Left forelimb (tissue), 1 donor: ENCODE measurements at regions not wholly inside any gene's neighbourhood (a gene's known extent, or its start where the extent isn't known, plus 50 kb on each side); places are given as distances from the start of the nearest gene placed in this dataset.
"Not testable (repeated sequence)": the region's sequence is repeated elsewhere in the genome, so short reads cannot be mapped to it uniquely, and the experiment has no call there.

Experiments
- DNase-seq: peaks from one replicate; pipeline ENCODE4 v3.0.0-alpha.2; 2018; ENCODE audit warnings: low spot score

GRCh38 chr10:8787649-8788048, 733.2 kb downstream of the GATA3 start:
- no peak for DNase-seq

- no peak for DNase-seq
Observed at GRCh38 chr10:8790390-8790789, 735.9 kb downstream of the GATA3 start.

- DNase-seq: no peak
Observed at GRCh38 chr10:8794860-8795259, 740.4 kb downstream of the GATA3 start.

- DNase-seq: no peak
Observed at GRCh38 chr10:8800426-8800825, 745.9 kb downstream of the GATA3 start.

- DNase-seq: no peak
Observed at GRCh38 chr10:8803992-8804391, 749.5 kb downstream of the GATA3 start.

GRCh38 chr10:8810677-8811076, 756.2 kb downstream of the GATA3 start:
- no peak for DNase-seq

GRCh38 chr10:8811201-8811600, 756.7 kb downstream of the GATA3 start:
- no peak for DNase-seq

GRCh38 chr10:8815969-8816368, 761.5 kb downstream of the GATA3 start:
- no peak for DNase-seq

- DNase-seq: no peak
Observed at GRCh38 chr10:8817299-8817698, 762.8 kb downstream of the GATA3 start.

- no peak for DNase-seq
Observed at GRCh38 chr10:8825611-8826010, 771.1 kb downstream of the GATA3 start.

- DNase-seq: no peak
Observed at GRCh38 chr10:8829592-8829991, 775.1 kb downstream of the GATA3 start.

GRCh38 chr10:8830048-8830447, 775.6 kb downstream of the GATA3 start:
- no peak for DNase-seq

GRCh38 chr10:8830876-8831275, 776.4 kb downstream of the GATA3 start:
- no peak for DNase-seq

- no peak for DNase-seq
Observed at GRCh38 chr10:8835453-8836167, 781.1 kb downstream of the GATA3 start.

GRCh38 chr10:8840356-8840755, 785.9 kb downstream of the GATA3 start:
- no peak for DNase-seq

GRCh38 chr10:8844141-8844540, 789.7 kb downstream of the GATA3 start:
- DNase-seq: no peak

GRCh38 chr10:8852546-8852945, 798.1 kb downstream of the GATA3 start:
- DNase-seq: no peak

- no peak for DNase-seq
Observed at GRCh38 chr10:8853048-8853447, 798.6 kb downstream of the GATA3 start.

- DNase-seq: not testable (repeated sequence)
Observed at GRCh38 chr10:8868924-8869323, 814.4 kb downstream of the GATA3 start.

- DNase-seq: no peak
Observed at GRCh38 chr10:8873310-8873709, 818.8 kb downstream of the GATA3 start.

- no peak for DNase-seq
Observed at GRCh38 chr10:8874268-8874667, 819.8 kb downstream of the GATA3 start.

- DNase-seq: no peak
Observed at GRCh38 chr10:8874972-8875371, 820.5 kb downstream of the GATA3 start.

GRCh38 chr10:8876171-8876570, 821.7 kb downstream of the GATA3 start:
- no peak for DNase-seq

GRCh38 chr10:8889538-8889937, 835.0 kb downstream of the GATA3 start:
- no peak for DNase-seq
